CD14-positive monocyte (primary cell): ENCODE measurements at regions not wholly inside any gene's neighbourhood (a gene's known extent, or its start where the extent isn't known, plus 50 kb on each side); places are given as distances from the start of the nearest gene placed in this dataset.

Experiments used
- DNase-seq, 3 donors: peaks; one replicate each; pipeline ENCODE4 v3.0.0-alpha.2; 2011 to 2022
- H2AFZ ChIP-seq: 2 replicates; pipeline ENCODE4 v1.6.0; 2012; ENCODE audit warnings: mild to moderate bottlenecking, low read depth, low read length, inconsistent platforms; ENCODE audit not compliant: insufficient read depth, poor library complexity, severe bottlenecking
- H3K27ac ChIP-seq, 2 donors: 1 replicate in 1 of 2; 2 replicates in 1 of 2; pipeline ENCODE4 v1.5.1; 2012 to 2013; ENCODE audit warnings: low read length in 2 of 2, control low read depth in 1 of 2, inconsistent platforms in 1 of 2, low read depth in 1 of 2, mild to moderate bottlenecking in 1 of 2
- H3K27me3 ChIP-seq, 2 donors: one replicate each; pipeline versions ENCODE4 v1.6.0 to v1.6.1; 2011 to 2013; ENCODE audit warnings: low read length in 2 of 2; ENCODE audit not compliant: control insufficient read depth in 2 of 2, insufficient read depth in 2 of 2
- H3K36me3 ChIP-seq, 2 donors: replicated peaks in 1 of 2; 1 replicate in 1 of 2; 2 replicates in 1 of 2; pipeline versions ENCODE4 v1.5.1 to v1.6.1; 2012 to 2013; ENCODE audit warnings: low read length in 2 of 2, control low read depth in 1 of 2, inconsistent platforms in 1 of 2, mild to moderate bottlenecking in 1 of 2; ENCODE audit not compliant: insufficient read depth in 2 of 2, control insufficient read depth in 1 of 2
- H3K4me1 ChIP-seq, 2 donors: 1 replicate in 1 of 2; 2 replicates in 1 of 2; pipeline versions ENCODE4 v1.5.1 to v1.6.1; 2012 to 2013; ENCODE audit warnings: low read length in 2 of 2, control low read depth in 1 of 2, inconsistent platforms in 1 of 2, mild to moderate bottlenecking in 1 of 2, moderate library complexity in 1 of 2; ENCODE audit not compliant: insufficient read depth in 2 of 2, control insufficient read depth in 1 of 2
- H3K4me2 ChIP-seq: replicated peaks from 2 replicates; pipeline ENCODE3; 2012; ENCODE audit warnings: low read length, moderate library complexity, mild to moderate bottlenecking; ENCODE audit not compliant: poor library complexity, severe bottlenecking; ENCODE audit errors: extremely low read depth
- H3K4me3 ChIP-seq, 3 experiments: fragments of 200-600 bp in 1 of 3; sonication (generic) in 1 of 3; replicated peaks in 1 of 3; 1 replicate in 2 of 3; 2 replicates in 1 of 3; pipeline ENCODE4 v1.5.1; 2011 to 2013; ENCODE audit warnings: low read length in 3 of 3, mild to moderate bottlenecking in 3 of 3, control low read depth in 2 of 3, low read depth in 2 of 3, inconsistent platforms in 1 of 3, moderate library complexity in 1 of 3
- H3K79me2 ChIP-seq: 2 replicates; pipeline ENCODE4 v1.6.0; 2012; ENCODE audit warnings: mild to moderate bottlenecking, control low read depth, inconsistent platforms, low read length, moderate library complexity; ENCODE audit not compliant: insufficient read depth
- H3K9ac ChIP-seq: 2 replicates; pipeline ENCODE4 v1.6.0; 2017; ENCODE audit warnings: low read length, mild to moderate bottlenecking; ENCODE audit not compliant: insufficient read depth, poor library complexity, severe bottlenecking
- H3K9me3 ChIP-seq, 2 donors: replicated peaks in 1 of 2; 1 replicate in 1 of 2; 2 replicates in 1 of 2; pipeline versions ENCODE4 v1.5.1 to v1.6.1; 2012 to 2013; ENCODE audit warnings: low read length in 2 of 2, control low read depth in 1 of 2; ENCODE audit not compliant: control insufficient read depth in 1 of 2, insufficient read depth in 1 of 2
- H4K20me1 ChIP-seq: 2 replicates; pipeline ENCODE4 v1.6.0; 2012; ENCODE audit warnings: mild to moderate bottlenecking, low read length, control low read depth, moderate library complexity; ENCODE audit not compliant: insufficient read depth
- H3K27ac Mint-ChIP-seq, 7 donors: one replicate each; pipeline ENCODE4 v1.8.0; 2020; ENCODE audit warnings: mild to moderate bottlenecking in 7 of 7, mixed read lengths in 7 of 7, moderate library complexity in 6 of 7, inconsistent platforms in 2 of 7
- H3K27me3 Mint-ChIP-seq, 3 donors: one replicate each; pipeline ENCODE4 v1.8.0; 2021 to 2022; ENCODE audit warnings: low read depth in 3 of 3, mild to moderate bottlenecking in 3 of 3, mixed read lengths in 3 of 3, moderate library complexity in 3 of 3, inconsistent platforms in 1 of 3
- H3K36me3 Mint-ChIP-seq, 2 donors: one replicate each; pipeline ENCODE4 v1.8.0; 2020; ENCODE audit warnings: mixed read lengths in 2 of 2, inconsistent platforms in 1 of 2, mild to moderate bottlenecking in 1 of 2
- H3K4me1 Mint-ChIP-seq: one replicate; pipeline ENCODE4 v1.8.0; 2020; ENCODE audit warnings: mild to moderate bottlenecking, mixed read lengths
- H3K4me3 Mint-ChIP-seq, 2 donors: one replicate each; pipeline ENCODE4 v1.8.0; 2020; ENCODE audit warnings: mild to moderate bottlenecking in 2 of 2, mixed read lengths in 2 of 2, moderate library complexity in 1 of 2
- H3K9me3 Mint-ChIP-seq, 7 donors: one replicate each; pipeline ENCODE4 v1.8.0; 2020 to 2022; ENCODE audit warnings: mixed read lengths in 7 of 7, mild to moderate bottlenecking in 6 of 7, moderate library complexity in 6 of 7, inconsistent platforms in 2 of 7
- WGBS: methylation state at CpG from one replicate; pipeline ENCODE4 v1.1.5; 2013; ENCODE audit warnings: missing lambda C conversion rate; ENCODE audit not compliant: insufficient coverage; 5-methylcytosine and 5-hydroxymethylcytosine counted together
- intact Hi-C, 2 donors: fragments of 100-400 bp; cut with micrococcal nuclease; formaldehyde crosslinking; loops; one replicate each; pipeline versions ENCODE4 v1.15.0 to v1.15.1; 2023
- TF ChIP-seq, protein P1 (sequence below): fragments of 200-600 bp; IDR thresholded peaks from one replicate; pipeline ENCODE4 v1.8.0; 2022; ENCODE audit warnings: antibody characterized with exemption, mild to moderate bottlenecking

DNA sequence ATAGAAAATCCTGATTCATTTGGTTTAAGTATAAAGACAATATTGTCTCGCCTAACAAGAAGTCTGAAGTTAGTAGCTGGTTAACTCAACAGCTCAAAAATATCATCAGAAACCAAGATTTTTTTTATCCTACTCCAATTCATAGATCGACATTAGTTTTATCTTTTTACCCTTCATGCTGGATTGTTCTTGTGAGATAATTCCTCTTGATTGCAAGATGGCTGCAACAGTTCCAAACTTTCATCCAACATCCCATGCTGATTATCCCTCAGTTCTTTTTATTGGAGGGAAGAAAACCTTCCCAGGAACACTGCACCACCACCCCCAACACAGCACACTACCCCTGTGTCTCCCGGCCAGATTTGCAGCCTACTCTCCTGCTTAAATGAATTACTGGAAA lies 370.2 kb upstream of the RAB6C start:
- H3K27me3 Mint-ChIP-seq, result peaks cover 0 to 2% (median 2%) of the 10 kb centered on the region in 3 donors
- H3K27me3 ChIP-seq, result no peaks in the 10 kb centered on the region
- H3K36me3 Mint-ChIP-seq, result no peaks in the 10 kb centered on the region
- no peaks in the 10 kb centered on the region for H3K36me3 ChIP-seq
- no peak overlapping the region for H3K27ac ChIP-seq
- no peak overlapping the region for H3K9ac ChIP-seq
- no peak overlapping the region for H3K4me3 ChIP-seq
- H2AFZ ChIP-seq, result no peak overlapping the region
- H3K9me3 Mint-ChIP-seq, result peaks cover 0 to 12% (median 5%) of the 10 kb centered on the region in 7 donors
- H3K27ac Mint-ChIP-seq, result no peak overlapping the region
- H3K4me1 ChIP-seq, result no peaks in the 10 kb centered on the region
- intact Hi-C loops, result no loop called here
- DNase-seq, result no peak
- no peak overlapping the region for H3K4me3 Mint-ChIP-seq
- no peak overlapping the region for H3K4me2 ChIP-seq
- peaks cover 0 to 2% of the 10 kb centered on the region in 2 donors for H3K9me3 ChIP-seq
- TF ChIP-seq, protein P1, sequence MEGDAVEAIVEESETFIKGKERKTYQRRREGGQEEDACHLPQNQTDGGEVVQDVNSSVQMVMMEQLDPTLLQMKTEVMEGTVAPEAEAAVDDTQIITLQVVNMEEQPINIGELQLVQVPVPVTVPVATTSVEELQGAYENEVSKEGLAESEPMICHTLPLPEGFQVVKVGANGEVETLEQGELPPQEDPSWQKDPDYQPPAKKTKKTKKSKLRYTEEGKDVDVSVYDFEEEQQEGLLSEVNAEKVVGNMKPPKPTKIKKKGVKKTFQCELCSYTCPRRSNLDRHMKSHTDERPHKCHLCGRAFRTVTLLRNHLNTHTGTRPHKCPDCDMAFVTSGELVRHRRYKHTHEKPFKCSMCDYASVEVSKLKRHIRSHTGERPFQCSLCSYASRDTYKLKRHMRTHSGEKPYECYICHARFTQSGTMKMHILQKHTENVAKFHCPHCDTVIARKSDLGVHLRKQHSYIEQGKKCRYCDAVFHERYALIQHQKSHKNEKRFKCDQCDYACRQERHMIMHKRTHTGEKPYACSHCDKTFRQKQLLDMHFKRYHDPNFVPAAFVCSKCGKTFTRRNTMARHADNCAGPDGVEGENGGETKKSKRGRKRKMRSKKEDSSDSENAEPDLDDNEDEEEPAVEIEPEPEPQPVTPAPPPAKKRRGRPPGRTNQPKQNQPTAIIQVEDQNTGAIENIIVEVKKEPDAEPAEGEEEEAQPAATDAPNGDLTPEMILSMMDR, result no peak
- H3K4me1 Mint-ChIP-seq, result no peaks in the 10 kb centered on the region
- H4K20me1 ChIP-seq, result no peaks in the 10 kb centered on the region
- WGBS, result no CpG with 5 or more reads among the region's 3 CpGs
- no peaks in the 10 kb centered on the region for H3K79me2 ChIP-seq

- no peaks in the 10 kb centered on the region for H3K79me2 ChIP-seq
- Mint-ChIP-seq H3K27me3 (peaks cover 0 to 3% (median 2%) of the 10 kb centered on the region in 3 donors), H3K4me3 (no peak overlapping the region), H3K9me3 (peaks cover 0 to 14% (median 7%) of the 10 kb centered on the region in 7 donors), H3K27ac (no peak overlapping the region), H3K36me3 (no peaks in the 10 kb centered on the region), H3K4me1 (no peaks in the 10 kb centered on the region)
- no peaks in the 10 kb centered on the region for H3K27me3 ChIP-seq
- no peaks in the 10 kb centered on the region for H3K4me1 ChIP-seq
- H2AFZ ChIP-seq, result no peak overlapping the region
- no peak overlapping the region for H3K9ac ChIP-seq
- DNase-seq, result no peak
- H3K36me3 ChIP-seq, result no peaks in the 10 kb centered on the region
- WGBS, result 89% methylated on average over 4 of the region's 6 CpGs
- H3K4me2 ChIP-seq, result no peak overlapping the region
- no peak overlapping the region for H3K4me3 ChIP-seq
- H3K27ac ChIP-seq, result no peak overlapping the region
- H4K20me1 ChIP-seq, result no peaks in the 10 kb centered on the region
- H3K9me3 ChIP-seq, result peaks cover 0 to 2% of the 10 kb centered on the region in 2 donors
- TF ChIP-seq, protein P1, result no peak
- intact Hi-C loops, result no loop called here
Measured at GRCh38 chr2:129610766-129611165, 368.7 kb upstream of the RAB6C start.
